Common myeloid progenitor, CD34-positive (primary cell): ENCODE measurements at regions not wholly inside any gene's neighbourhood (a gene's known extent, or its start where the extent isn't known, plus 50 kb on each side); places are given as distances from the start of the nearest gene placed in this dataset.

Experiments used
- CTCF ChIA-PET: fragments of 350-600 bp; sonication (Branson Sonifier 250); formaldehyde crosslinking; loops from one replicate; lab custom pipeline; 2021; ENCODE audit warnings: antibody characterized with exemption; lab: Charles Lee
- POLR2A ChIA-PET: fragments of 350-600 bp; sonication (Branson Sonifier 250); formaldehyde crosslinking; loops from one replicate; lab custom pipeline; 2021; ENCODE audit warnings: antibody characterized with exemption; lab: Charles Lee
- DNase-seq, 3 donors: peaks; one replicate each; pipeline versions ENCODE4 v3.0.0 to v3.0.0-alpha.2; 2013
- H3K27ac ChIP-seq, 2 experiments: 1 replicate in 1 of 2; 2 replicates in 1 of 2; pipeline ENCODE4 v1.7.0; 2013; ENCODE audit warnings: inconsistent platforms in 2 of 2, low read length in 2 of 2, mild to moderate bottlenecking in 2 of 2, low read depth in 1 of 2, moderate library complexity in 1 of 2; ENCODE audit not compliant: severe bottlenecking in 2 of 2, insufficient read depth in 1 of 2, poor library complexity in 1 of 2
- H3K27me3 ChIP-seq, 5 experiments: replicated peaks in 2 of 5; 1 replicate in 3 of 5; 2 replicates in 2 of 5; pipeline versions ENCODE4 v1.6.1 to v1.7.0; 2013; ENCODE audit warnings: low read length in 4 of 5, mild to moderate bottlenecking in 2 of 5, moderate library complexity in 2 of 5, inconsistent platforms in 1 of 5; ENCODE audit not compliant: insufficient read depth in 5 of 5, control insufficient read depth in 4 of 5
- H3K36me3 ChIP-seq, 4 experiments: 1 replicate in 2 of 4; 2 replicates in 2 of 4; pipeline versions ENCODE4 v1.6.1 to v1.7.0; 2013; ENCODE audit warnings: low read length in 3 of 4, control low read depth in 1 of 4, mild to moderate bottlenecking in 1 of 4; ENCODE audit not compliant: control insufficient read depth in 4 of 4, insufficient read depth in 4 of 4
- H3K4me1 ChIP-seq, 4 experiments: 1 replicate in 3 of 4; 2 replicates in 1 of 4; pipeline versions ENCODE4 v1.6.1 to v1.7.1; 2013; ENCODE audit warnings: low read length in 3 of 4, mild to moderate bottlenecking in 3 of 4, control low read depth in 1 of 4, inconsistent platforms in 1 of 4, moderate library complexity in 1 of 4; ENCODE audit not compliant: control insufficient read depth in 4 of 4, insufficient read depth in 4 of 4; ENCODE audit errors: control extremely low read depth in 1 of 4
- H3K4me3 ChIP-seq, 7 experiments: 1 replicate in 4 of 7; 2 replicates in 3 of 7; pipeline versions ENCODE4 v1.5.1 to v1.7.0; 2013; ENCODE audit warnings: mild to moderate bottlenecking in 7 of 7, low read length in 6 of 7, moderate library complexity in 6 of 7, inconsistent platforms in 2 of 7, low read depth in 2 of 7, control low read depth in 1 of 7; ENCODE audit not compliant: insufficient read depth in 4 of 7, control insufficient read depth in 1 of 7; ENCODE audit errors: extremely low read depth in 1 of 7
- H3K9me3 ChIP-seq, 5 experiments: 1 replicate in 4 of 5; 2 replicates in 1 of 5; pipeline versions ENCODE4 v1.6.1 to v1.7.1; 2013; ENCODE audit warnings: low read length in 4 of 5, mild to moderate bottlenecking in 2 of 5, inconsistent platforms in 1 of 5, low read depth in 1 of 5, moderate library complexity in 1 of 5; ENCODE audit not compliant: control insufficient read depth in 4 of 5, insufficient read depth in 2 of 5; ENCODE audit errors: control extremely low read depth in 1 of 5
- WGBS: methylation state at CpG from one replicate; pipeline ENCODE4 v1.1.5; 2013; ENCODE audit not compliant: insufficient coverage; 5-methylcytosine and 5-hydroxymethylcytosine counted together

DNA sequence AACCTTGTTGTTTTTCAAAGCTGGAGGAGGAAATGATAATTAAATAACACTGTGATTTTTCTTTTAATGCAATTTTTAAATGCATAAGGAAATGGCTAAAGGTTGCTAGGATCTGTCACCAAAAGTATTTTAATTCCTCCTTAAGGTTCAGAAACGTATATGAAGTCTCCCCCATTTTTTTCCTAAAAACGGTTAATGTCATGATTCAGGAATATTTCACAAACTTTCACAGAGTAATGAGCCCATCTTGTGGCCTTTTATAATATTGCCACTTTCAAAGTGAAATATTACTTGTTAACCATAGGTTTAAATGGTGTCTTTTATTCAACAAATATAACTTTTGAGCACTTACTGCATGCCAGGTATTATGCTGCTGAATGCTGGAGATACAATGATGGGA, 99.5 kb upstream of the USP38 start:
- no peaks in the 10 kb centered on the region for H3K9me3 ChIP-seq
- H3K36me3 ChIP-seq: no peaks in the 10 kb centered on the region
- POLR2A ChIA-PET: no interaction called here
- no peaks in the 10 kb centered on the region for H3K4me1 ChIP-seq
- H3K27ac ChIP-seq: no peak overlapping the region
- H3K27me3 ChIP-seq: no peaks in the 10 kb centered on the region
- H3K4me3 ChIP-seq: no peak overlapping the region
- peak; percentile 6 to 22 (median 20) for DNase-seq
- 0% methylated on average over 1 of the region's 2 CpGs for WGBS
- CTCF ChIA-PET: interaction anchor here (0.6 to 2.1 kb wide), 2 partner anchors 202 to 1452 kb away, joined by 4 to 6 read pairs; no protein-coding TSS in a partner anchor

DNA sequence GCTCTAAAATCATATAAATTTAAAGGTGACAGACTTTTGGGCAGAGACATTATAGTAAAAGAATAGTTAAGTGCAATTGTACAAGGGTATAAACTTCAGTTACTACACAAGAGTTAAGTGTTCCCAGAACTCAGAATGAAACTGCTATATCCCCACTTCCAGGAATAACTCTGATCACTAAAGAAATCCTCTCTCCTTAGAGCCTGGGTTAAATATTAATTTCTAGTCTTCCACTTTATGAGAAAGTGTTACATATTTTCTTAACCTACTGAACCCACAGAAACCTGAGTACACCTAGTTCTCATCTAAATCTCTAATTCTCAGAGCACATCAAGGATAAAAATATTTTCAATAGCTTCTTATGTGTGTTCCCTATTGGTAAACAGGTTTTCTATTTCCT, 99.1 kb upstream of the USP38 start:
- ChIA-PET CTCF (no interaction called here), POLR2A (no interaction called here)
- no peak for DNase-seq

DNA sequence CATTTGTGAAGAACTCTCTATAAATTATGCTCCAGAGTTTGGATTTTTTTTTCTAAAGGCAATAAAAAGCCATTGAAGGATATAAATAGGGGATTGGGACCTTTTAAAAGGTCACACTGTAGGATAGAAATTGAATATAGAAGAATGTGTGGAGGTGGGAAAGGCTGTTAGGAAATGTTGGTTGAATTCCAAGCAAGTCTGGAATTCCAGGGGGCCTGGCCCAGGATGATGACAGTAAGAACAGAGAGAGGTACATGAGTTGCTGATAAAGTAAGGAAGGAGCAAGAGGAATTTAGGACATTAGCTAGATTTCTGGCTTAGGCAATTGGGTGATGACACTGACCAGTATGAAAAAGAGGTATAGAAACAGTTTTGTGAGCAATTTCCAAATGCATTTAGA, 95.4 kb upstream of the USP38 start:
- Histone ChIP-seq H3K4me3 (no peak overlapping the region), H3K36me3 (no peaks in the 10 kb centered on the region), H3K4me1 (no peaks in the 10 kb centered on the region), H3K27ac (no peak overlapping the region), H3K9me3 (no peaks in the 10 kb centered on the region), H3K27me3 (no peaks in the 10 kb centered on the region)
- no peak for DNase-seq
- POLR2A ChIA-PET: no interaction called here
- CTCF ChIA-PET: no interaction called here

More for the DNA sequence above, 99.1 kb upstream of the USP38 start:
- no peaks in the 10 kb centered on the region for H3K36me3 ChIP-seq
- H3K27me3 ChIP-seq: no peaks in the 10 kb centered on the region
- H3K4me3 ChIP-seq: no peak overlapping the region
- no peak overlapping the region for H3K27ac ChIP-seq
- no peaks in the 10 kb centered on the region for H3K4me1 ChIP-seq
- H3K9me3 ChIP-seq: no peaks in the 10 kb centered on the region

DNA sequence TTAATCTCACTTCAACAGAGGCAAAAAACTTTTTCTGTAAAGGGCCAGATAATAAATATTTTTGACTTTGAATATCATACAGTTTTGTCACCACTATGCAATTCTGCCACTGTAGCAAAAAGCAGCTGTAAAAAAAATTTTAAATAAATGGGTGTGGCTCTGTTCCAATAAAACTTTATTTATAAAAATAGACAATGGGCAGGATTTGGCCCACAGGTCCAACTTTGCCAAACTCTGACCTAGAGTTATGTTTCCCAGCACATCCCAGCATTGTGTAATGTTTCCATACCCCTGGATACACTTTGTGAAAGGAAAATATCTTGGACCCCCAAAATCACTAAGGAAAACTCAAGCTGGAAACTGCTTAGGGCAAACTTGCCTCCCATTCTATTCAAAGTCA, 94.9 kb upstream of the USP38 start:
- POLR2A ChIA-PET: no interaction called here
- Histone ChIP-seq H3K4me3 (no peak overlapping the region), H3K9me3 (no peaks in the 10 kb centered on the region), H3K27me3 (no peaks in the 10 kb centered on the region), H3K27ac (no peak overlapping the region), H3K36me3 (no peaks in the 10 kb centered on the region), H3K4me1 (no peaks in the 10 kb centered on the region)
- CTCF ChIA-PET: no interaction called here
- no peak for DNase-seq

DNA sequence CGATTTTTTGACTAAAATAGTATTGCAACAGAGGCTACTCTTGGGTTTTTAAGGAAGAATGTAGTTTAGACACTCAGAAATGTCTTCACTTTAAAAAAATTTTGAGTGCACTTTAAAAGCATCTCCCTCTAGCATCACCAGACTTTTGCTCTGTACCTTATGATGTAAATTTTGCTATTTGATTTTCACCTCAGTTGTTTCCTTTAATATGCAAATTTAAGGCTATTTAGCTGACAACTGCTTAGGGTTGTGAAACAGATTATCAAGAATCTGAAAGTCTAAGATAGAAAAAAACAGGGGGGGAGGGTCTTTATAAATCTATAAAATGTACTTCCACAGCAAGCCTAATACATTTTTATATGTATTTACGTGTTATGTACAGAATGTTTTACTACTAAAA, 92.9 kb upstream of the USP38 start:
- Histone ChIP-seq H3K4me3 (no peak overlapping the region), H3K4me1 (no peaks in the 10 kb centered on the region), H3K27ac (no peak overlapping the region), H3K9me3 (no peaks in the 10 kb centered on the region), H3K36me3 (no peaks in the 10 kb centered on the region), H3K27me3 (no peaks in the 10 kb centered on the region)
- no peak for DNase-seq
- ChIA-PET POLR2A (no interaction called here), CTCF (no interaction called here)
- WGBS: no CpG with 5 or more reads among the region's 2 CpGs

DNA sequence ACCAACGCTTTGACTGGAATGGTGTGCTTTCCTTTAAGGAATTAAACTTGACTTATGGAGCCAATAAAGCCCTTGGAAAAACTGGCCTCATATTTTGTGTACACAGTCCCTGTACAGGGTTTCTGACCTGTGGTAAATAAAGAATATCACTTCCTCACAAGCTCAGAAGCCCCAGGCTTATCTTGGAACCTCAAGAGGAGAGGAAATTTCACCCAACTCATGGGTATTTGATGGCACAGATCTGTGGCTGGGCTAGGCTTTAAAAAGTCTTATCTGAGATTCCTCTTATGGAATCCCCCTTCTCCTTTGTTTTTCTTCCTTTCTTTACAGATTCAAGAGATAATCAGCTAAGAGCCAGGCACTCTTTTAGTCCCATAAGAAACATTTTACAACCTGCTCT, 89.3 kb upstream of the USP38 start:
- no peaks in the 10 kb centered on the region for H3K27me3 ChIP-seq
- peak in 1 of 3 donors; percentile 11 for DNase-seq
- POLR2A ChIA-PET: no interaction called here
- no peaks in the 10 kb centered on the region for H3K4me1 ChIP-seq
- no peaks in the 10 kb centered on the region for H3K36me3 ChIP-seq
- no peaks in the 10 kb centered on the region for H3K9me3 ChIP-seq
- no peak overlapping the region for H3K4me3 ChIP-seq
- H3K27ac ChIP-seq: no peak overlapping the region
- CTCF ChIA-PET: no interaction called here
- WGBS: 100% methylated on average over 1 of the region's 1 CpG

DNA sequence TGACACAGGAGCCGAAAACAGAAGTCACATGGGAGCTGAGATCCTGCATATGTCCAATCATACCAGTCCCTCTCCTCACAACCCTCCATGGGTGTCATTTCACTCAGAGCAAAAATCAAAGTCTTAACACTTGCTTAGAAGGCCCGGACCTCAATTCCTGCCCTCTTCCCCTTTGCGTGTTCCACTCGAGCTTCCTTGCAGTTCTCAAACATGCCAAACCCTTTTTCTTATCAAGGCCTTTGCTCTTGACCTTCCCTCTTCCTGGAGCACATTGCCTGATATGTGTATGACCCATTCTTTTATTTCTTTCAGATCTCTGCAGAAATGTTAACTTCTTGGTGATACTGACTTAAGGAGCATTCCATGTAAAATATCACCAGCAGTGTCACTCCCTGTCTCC, 87.0 kb upstream of the USP38 start:
- no peaks in the 10 kb centered on the region for H3K27me3 ChIP-seq
- 97% methylated on average over 4 of the region's 4 CpGs for WGBS
- no peaks in the 10 kb centered on the region for H3K9me3 ChIP-seq
- H3K4me1 ChIP-seq: no peaks in the 10 kb centered on the region
- ChIA-PET CTCF (no interaction called here), POLR2A (no interaction called here)
- no peak for DNase-seq
- no peaks in the 10 kb centered on the region for H3K36me3 ChIP-seq
- H3K4me3 ChIP-seq: no peak overlapping the region
- H3K27ac ChIP-seq: no peak overlapping the region

DNA sequence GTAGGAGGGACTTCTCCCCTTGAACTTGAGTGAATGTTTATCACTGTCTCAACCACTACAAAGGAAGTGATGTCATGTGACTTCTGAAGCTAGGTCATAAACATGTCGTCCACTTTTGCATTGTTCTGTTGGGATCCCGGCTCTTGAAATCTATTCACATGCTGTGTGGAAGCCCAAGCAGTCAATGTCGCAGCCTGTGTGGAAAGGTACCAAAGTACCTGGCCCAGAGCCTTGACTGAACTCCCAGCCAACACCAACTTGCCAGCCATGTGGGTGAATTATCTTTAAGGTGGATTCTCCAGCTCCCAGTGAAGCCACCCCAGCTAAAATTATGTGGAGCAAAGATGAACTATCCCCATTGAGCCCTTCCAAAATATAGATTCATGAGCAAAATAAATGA, 85.0 kb upstream of the USP38 start:
- no peaks in the 10 kb centered on the region for H3K36me3 ChIP-seq
- no peaks in the 10 kb centered on the region for H3K9me3 ChIP-seq
- H3K27ac ChIP-seq: no peak overlapping the region
- no peaks in the 10 kb centered on the region for H3K27me3 ChIP-seq
- WGBS: 94% methylated on average over 3 of the region's 3 CpGs
- H3K4me1 ChIP-seq: no peaks in the 10 kb centered on the region
- ChIA-PET POLR2A (no interaction called here), CTCF (no interaction called here)
- no peak overlapping the region for H3K4me3 ChIP-seq
- DNase-seq: no peak
